Naive thymus-derived CD8-positive, alpha-beta T cell (primary cell): ENCODE measurements at regions not wholly inside any gene's neighbourhood (a gene's known extent, or its start where the extent isn't known, plus 50 kb on each side); places are given as distances from the start of the nearest gene placed in this dataset.
"Not testable (repeated sequence)": the region's sequence is repeated elsewhere in the genome, so short reads cannot be mapped to it uniquely, and the experiment has no call there.

ENCODE experiments used
- ATAC-seq, 2 donors: fragments of 150-1000 bp; cut with Tn5 transposase in 1 of 2; sonication (Bioruptor Pico), chemical (Tn5 transposase) in 1 of 2; 1 replicate in 1 of 2; 2 replicates in 1 of 2; pipeline ENCODE4 v1.10.0; 2021; ENCODE audit warnings: mild to moderate bottlenecking in 2 of 2, moderate library complexity in 2 of 2
- POLR2A ChIA-PET: fragments of 350-600 bp; sonication (Branson Sonifier 250); formaldehyde crosslinking; loops from one replicate; lab custom pipeline; 2021; ENCODE audit warnings: antibody characterized with exemption; lab: Charles Lee
- DNase-seq, 10 donors: peaks; one replicate each; pipeline versions ENCODE4 v3.0.0 to v3.0.0-alpha.2; 2020 to 2022
- H3K27ac Mint-ChIP-seq, 10 donors: one replicate each; pipeline ENCODE4 v1.8.0; 2020 to 2022; ENCODE audit warnings: mild to moderate bottlenecking in 10 of 10, mixed read lengths in 10 of 10, moderate library complexity in 4 of 10, inconsistent platforms in 1 of 10
- H3K27me3 Mint-ChIP-seq, 5 donors: one replicate each; pipeline ENCODE4 v1.8.0; 2021 to 2022; ENCODE audit warnings: mixed read lengths in 5 of 5
- H3K36me3 Mint-ChIP-seq, 3 donors: one replicate each; pipeline ENCODE4 v1.8.0; 2020 to 2022; ENCODE audit warnings: mixed read lengths in 3 of 3, mild to moderate bottlenecking in 2 of 3, inconsistent platforms in 1 of 3
- H3K4me1 Mint-ChIP-seq, 4 donors: one replicate each; pipeline ENCODE4 v1.8.0; 2021 to 2022; ENCODE audit warnings: mixed read lengths in 4 of 4
- H3K4me3 Mint-ChIP-seq, 10 donors: one replicate each; pipeline ENCODE4 v1.8.0; 2020 to 2022; ENCODE audit warnings: mild to moderate bottlenecking in 10 of 10, mixed read lengths in 10 of 10, moderate library complexity in 6 of 10, inconsistent platforms in 1 of 10
- H3K9me3 Mint-ChIP-seq, 9 donors: one replicate each; pipeline ENCODE4 v1.8.0; 2020 to 2022; ENCODE audit warnings: mixed read lengths in 9 of 9, mild to moderate bottlenecking in 3 of 9, inconsistent platforms in 1 of 9, moderate library complexity in 1 of 9

DNA sequence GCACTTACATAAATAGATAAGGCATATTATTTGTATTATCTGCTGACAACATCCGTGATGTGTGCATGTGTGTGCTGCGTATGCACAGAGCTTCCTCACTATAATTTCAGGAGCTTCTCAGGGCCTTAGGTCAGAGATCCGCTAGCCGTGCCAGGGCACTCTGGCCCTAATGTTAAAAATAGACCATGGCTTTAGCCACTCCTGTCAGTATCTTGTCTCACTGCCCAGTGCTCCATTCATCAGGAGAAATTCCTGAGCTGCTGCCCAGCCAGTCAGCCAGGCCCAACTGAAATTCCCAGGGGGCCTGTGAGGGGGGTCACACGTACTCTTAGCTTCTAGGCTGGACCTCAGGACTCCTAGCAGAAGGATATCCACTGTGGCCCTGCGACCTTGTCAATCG, 70.0 kb upstream of the ABHD2 start:
- Mint-ChIP-seq H3K27ac (peak overlapping the region in 4 of 10 donors; percentile 11 to 86 (median 71)), H3K4me1 (peaks cover 4 to 15% (median 11%) of the 10 kb centered on the region in 4 donors), H3K4me3 (peak overlapping the region in 2 of 10 donors; percentile 66 to 71), H3K27me3 (peaks cover 0 to 19% (median 2%) of the 10 kb centered on the region in 5 donors), H3K9me3 (no peaks in the 10 kb centered on the region), H3K36me3 (peaks cover 0 to 4% (median 0%) of the 10 kb centered on the region in 3 donors)
- DNase-seq (no peak), ATAC-seq (no peak)
- POLR2A ChIA-PET, result interaction anchor here (1.0 to 2.3 kb wide), 3 partner anchors 113 to 126 kb away, joined by 3 to 16 read pairs (median 15); partner anchors contain the start of gene HAPLN3

GRCh38 chr15:89019436-89019835, 68.8 kb upstream of the ABHD2 start:
- Mint-ChIP-seq H3K27ac (peak overlapping the region in 5 of 10 donors; percentile 31 to 85 (median 38)), H3K4me3 (no peak overlapping the region), H3K9me3 (peaks cover 0 to 6% (median 0%) of the 10 kb centered on the region in 9 donors), H3K36me3 (peaks cover 0 to 8% (median 0%) of the 10 kb centered on the region in 3 donors), H3K4me1 (peaks cover 4 to 15% (median 11%) of the 10 kb centered on the region in 4 donors), H3K27me3 (peaks cover 0 to 17% (median 0%) of the 10 kb centered on the region in 5 donors)
- ATAC-seq (no peak), DNase-seq (no peak)
- POLR2A ChIA-PET, result no interaction called here

GRCh38 chr15:89021224-89021623, 67.0 kb upstream of the ABHD2 start:
- ATAC-seq, result no peak
- no peak overlapping the region for H3K27ac Mint-ChIP-seq
- H3K4me3 Mint-ChIP-seq, result no peak overlapping the region
- DNase-seq, result no peak
- POLR2A ChIA-PET, result no interaction called here
- H3K4me1 Mint-ChIP-seq, result peaks cover 4 to 15% (median 11%) of the 10 kb centered on the region in 4 donors
- peaks cover 0 to 19% (median 5%) of the 10 kb centered on the region in 9 donors for H3K9me3 Mint-ChIP-seq
- peaks cover 0 to 9% (median 0%) of the 10 kb centered on the region in 3 donors for H3K36me3 Mint-ChIP-seq
- peaks cover 0 to 8% (median 0%) of the 10 kb centered on the region in 5 donors for H3K27me3 Mint-ChIP-seq

DNA sequence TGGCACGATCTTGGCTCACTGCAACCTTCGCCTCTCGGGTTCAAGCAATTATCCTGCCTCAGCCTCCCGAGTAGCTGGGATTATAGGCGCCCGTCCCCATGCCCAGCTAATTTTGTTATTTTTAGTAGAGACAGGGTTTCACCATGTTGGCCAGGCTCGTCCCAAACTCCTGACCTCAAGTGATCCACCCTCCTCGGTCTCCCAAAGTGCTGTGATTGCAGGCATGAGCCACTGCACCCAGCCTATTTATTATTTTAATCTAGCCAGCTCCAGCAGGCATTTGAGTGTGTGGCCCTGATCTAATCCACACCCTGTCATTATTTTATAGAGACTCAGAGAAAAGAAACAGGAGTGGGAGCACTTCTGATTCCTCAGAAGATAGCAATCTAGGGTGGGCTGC, 66.4 kb upstream of the ABHD2 start:
- not testable (repeated sequence) for H3K4me3 Mint-ChIP-seq, H3K36me3 Mint-ChIP-seq, H3K27ac Mint-ChIP-seq, ATAC-seq, DNase-seq, H3K27me3 Mint-ChIP-seq
- POLR2A ChIA-PET, result interaction anchor here (0.7 kb wide), 2 partner anchors 117 to 127 kb away, joined by 3 read pairs; partner anchors contain the start of gene HAPLN3
- Mint-ChIP-seq H3K9me3 (peaks cover 0 to 19% (median 7%) of the 10 kb centered on the region in 9 donors), H3K4me1 (peaks cover 4 to 13% (median 10%) of the 10 kb centered on the region in 4 donors)

GRCh38 chr15:89023311-89023961, 64.8 kb upstream of the ABHD2 start:
- Mint-ChIP-seq H3K4me3 (no peak overlapping the region), H3K36me3 (peaks cover 0 to 9% (median 0%) of the 10 kb centered on the region in 3 donors), H3K9me3 (peaks cover 0 to 19% (median 7%) of the 10 kb centered on the region in 9 donors), H3K4me1 (peaks cover 0 to 3% (median under 1%) of the 10 kb centered on the region in 4 donors), H3K27me3 (peaks cover 0 to 8% (median 4%) of the 10 kb centered on the region in 5 donors), H3K27ac (no peak overlapping the region)
- ATAC-seq, result no peak
- no peak for DNase-seq
- POLR2A ChIA-PET, result no interaction called here

DNA sequence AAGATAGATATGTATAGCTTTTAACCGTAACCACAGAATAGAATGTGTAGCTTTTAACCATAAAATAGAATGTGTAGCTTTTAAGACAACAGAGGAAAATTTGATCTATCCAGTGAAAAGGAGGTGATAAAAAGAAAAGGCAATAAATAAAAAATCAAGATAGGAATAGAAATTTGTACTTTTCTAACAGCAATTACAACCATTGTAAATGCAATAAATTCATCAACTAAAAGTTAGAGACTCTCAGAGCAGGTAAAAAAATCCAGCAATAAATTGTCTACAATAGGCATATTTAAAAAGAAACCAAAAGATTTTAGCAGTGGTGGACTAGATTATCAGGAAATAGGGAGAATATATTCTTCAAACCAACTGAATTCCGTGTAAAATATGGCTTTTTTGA, 63.8 kb upstream of the ABHD2 start:
- Mint-ChIP-seq H3K9me3 (peaks cover 0 to 19% (median 7%) of the 10 kb centered on the region in 9 donors), H3K36me3 (peaks cover 0 to 9% (median 0%) of the 10 kb centered on the region in 3 donors), H3K27me3 (peaks cover 0 to 8% (median 4%) of the 10 kb centered on the region in 5 donors), H3K4me3 (no peak overlapping the region), H3K27ac (no peak overlapping the region), H3K4me1 (peaks cover 0 to 2% (median under 1%) of the 10 kb centered on the region in 4 donors)
- DNase-seq (no peak), ATAC-seq (no peak)
- POLR2A ChIA-PET, result interaction anchor here (0.6 kb wide), 1 partner anchor 33 kb away, joined by 4 read pairs; no protein-coding TSS in a partner anchor

- H3K4me1 Mint-ChIP-seq, result no peaks in the 10 kb centered on the region
- peaks cover 0 to 19% (median 7%) of the 10 kb centered on the region in 9 donors for H3K9me3 Mint-ChIP-seq
- POLR2A ChIA-PET, result no interaction called here
- ATAC-seq (no peak), DNase-seq (no peak)
- H3K27ac Mint-ChIP-seq, result no peak overlapping the region
- H3K36me3 Mint-ChIP-seq, result peaks cover 0 to 9% (median 0%) of the 10 kb centered on the region in 3 donors
- H3K27me3 Mint-ChIP-seq, result peaks cover 0 to 5% (median 2%) of the 10 kb centered on the region in 5 donors
- no peak overlapping the region for H3K4me3 Mint-ChIP-seq
Observed at GRCh38 chr15:89026167-89026566, 62.1 kb upstream of the ABHD2 start.

GRCh38 chr15:89028036-89028435, 60.2 kb upstream of the ABHD2 start:
- Mint-ChIP-seq H3K27me3 (peaks cover 0 to 5% (median 2%) of the 10 kb centered on the region in 5 donors), H3K9me3 (peaks cover 0 to 19% (median 7%) of the 10 kb centered on the region in 9 donors), H3K36me3 (peaks cover 0 to 9% (median 0%) of the 10 kb centered on the region in 3 donors), H3K4me1 (no peaks in the 10 kb centered on the region), H3K4me3 (no peak overlapping the region), H3K27ac (peak overlapping the region in 1 of 10 donors; percentile 38)
- ATAC-seq, result no peak
- DNase-seq, result no peak
- POLR2A ChIA-PET, result interaction anchor here (0.6 kb wide), 1 partner anchor 15 kb away, joined by 3 read pairs; no protein-coding TSS in a partner anchor

GRCh38 chr15:89030311-89030710, 57.9 kb upstream of the ABHD2 start:
- POLR2A ChIA-PET, result no interaction called here
- no peak overlapping the region for H3K4me3 Mint-ChIP-seq
- peaks cover 0 to 8% (median 4%) of the 10 kb centered on the region in 5 donors for H3K27me3 Mint-ChIP-seq
- ATAC-seq (no peak), DNase-seq (no peak)
- peaks cover 0 to 1% (median 0%) of the 10 kb centered on the region in 4 donors for H3K4me1 Mint-ChIP-seq
- peaks cover 0 to 10% (median 4%) of the 10 kb centered on the region in 9 donors for H3K9me3 Mint-ChIP-seq
- peaks cover 0 to 4% (median 0%) of the 10 kb centered on the region in 3 donors for H3K36me3 Mint-ChIP-seq
- no peak overlapping the region for H3K27ac Mint-ChIP-seq

GRCh38 chr15:89031637-89032285, 56.5 kb upstream of the ABHD2 start:
- H3K4me1 Mint-ChIP-seq, H3K9me3 Mint-ChIP-seq, POLR2A ChIA-PET, H3K36me3 Mint-ChIP-seq, DNase-seq, ATAC-seq, H3K4me3 Mint-ChIP-seq: not testable (repeated sequence)
- peak overlapping the region in 1 of 10 donors; percentile 74 for H3K27ac Mint-ChIP-seq
- H3K27me3 Mint-ChIP-seq, result peaks cover 0 to 14% (median 8%) of the 10 kb centered on the region in 5 donors

- no peaks in the 10 kb centered on the region for H3K36me3 Mint-ChIP-seq
- DNase-seq, result peak in 2 of 10 donors; percentile 18 to 23
- POLR2A ChIA-PET, result interaction anchor here (0.9 kb wide), 1 partner anchor 54 kb away, joined by 3 read pairs; the partner anchor contains the start of gene ABHD2
Observed at GRCh38 chr15:89034305-89034704, 54.0 kb upstream of the ABHD2 start.

DNA sequence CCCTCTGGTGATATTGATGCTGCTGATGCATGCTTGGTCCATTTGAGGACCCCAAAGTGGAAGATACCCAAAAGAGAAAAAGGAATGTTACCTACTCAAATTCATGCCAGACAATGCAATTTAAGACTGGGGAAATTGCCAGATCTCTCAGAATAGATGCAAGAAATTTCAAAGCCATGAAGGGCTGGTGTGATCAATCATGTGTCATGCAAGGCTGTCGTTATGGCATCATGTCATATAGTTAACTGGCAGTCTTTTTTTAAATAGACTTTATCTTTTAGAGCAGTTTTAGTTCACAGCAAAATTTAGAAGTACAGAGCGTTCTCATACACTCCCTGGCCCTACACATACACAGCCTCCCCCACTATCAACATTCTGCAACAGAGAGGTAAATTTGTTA, 53.1 kb upstream of the ABHD2 start:
- no peaks in the 10 kb centered on the region for H3K36me3 Mint-ChIP-seq
- H3K27ac Mint-ChIP-seq, result no peak overlapping the region
- peaks cover 0 to 14% (median 6%) of the 10 kb centered on the region in 5 donors for H3K27me3 Mint-ChIP-seq
- H3K4me3 Mint-ChIP-seq, result no peak overlapping the region
- DNase-seq, result no peak
- H3K9me3 Mint-ChIP-seq, result no peaks in the 10 kb centered on the region
- POLR2A ChIA-PET, result no interaction called here
- H3K4me1 Mint-ChIP-seq, result peaks cover 0 to 1% (median 0%) of the 10 kb centered on the region in 4 donors
- no peak for ATAC-seq

More at GRCh38 chr15:89034305-89034704, 54.0 kb upstream of the ABHD2 start:
- Mint-ChIP-seq H3K27me3 (peaks cover 0 to 14% (median 6%) of the 10 kb centered on the region in 5 donors), H3K4me1 (peaks cover 0 to 1% (median 0%) of the 10 kb centered on the region in 4 donors), H3K4me3 (no peak overlapping the region), H3K9me3 (no peaks in the 10 kb centered on the region), H3K27ac (no peak overlapping the region)
- peak; percentile 35 to 39 for ATAC-seq
